Activated CD8-positive, alpha-beta memory T cell treated with anti-CD3 and anti-CD28 coated beads, Interleukin-2, amount 10 ng/mL, durations not matched to agents 7 days and 5 days (primary cell): ENCODE measurements at regions not wholly inside any gene's neighbourhood (a gene's known extent, or its start where the extent isn't known, plus 50 kb on each side); places are given as distances from the start of the nearest gene placed in this dataset.

Experiments
- ATAC-seq: fragments of 150-1000 bp; cut with Tn5 transposase; one replicate; pipeline ENCODE4 v1.10.0; 2021; ENCODE audit warnings: moderate library complexity
- CTCF ChIA-PET: fragments of 350-600 bp; sonication (Branson Sonifier 250); formaldehyde crosslinking; loops from one replicate; lab custom pipeline; 2021; ENCODE audit warnings: antibody characterized with exemption; lab: Charles Lee
- DNase-seq: peaks from one replicate; pipeline ENCODE4 v3.0.0-alpha.2; 2020
- H3K27ac Mint-ChIP-seq: one replicate; pipeline ENCODE4 v1.8.0; 2021; ENCODE audit warnings: mild to moderate bottlenecking, mixed read lengths
- H3K27me3 Mint-ChIP-seq: one replicate; pipeline ENCODE4 v1.8.0; 2021; ENCODE audit warnings: mixed read lengths
- H3K36me3 Mint-ChIP-seq: one replicate; pipeline ENCODE4 v1.8.0; 2021; ENCODE audit warnings: mild to moderate bottlenecking, mixed read lengths
- H3K4me1 Mint-ChIP-seq: one replicate; pipeline ENCODE4 v1.8.0; 2021; ENCODE audit warnings: mixed read lengths
- H3K4me3 Mint-ChIP-seq: one replicate; pipeline ENCODE4 v1.8.0; 2021; ENCODE audit warnings: mild to moderate bottlenecking, moderate library complexity, mixed read lengths
- H3K9me3 Mint-ChIP-seq: one replicate; pipeline ENCODE4 v1.8.0; 2022; ENCODE audit warnings: low read depth, mixed read lengths

GRCh38 chr7:145269418-145270161 lies 433.7 kb upstream of the TPK1 start:
- H3K36me3 Mint-ChIP-seq: no peaks in the 10 kb centered on the region
- CTCF ChIA-PET: no interaction called here
- no peaks in the 10 kb centered on the region for H3K27me3 Mint-ChIP-seq
- no peaks in the 10 kb centered on the region for H3K4me1 Mint-ChIP-seq
- no peak for ATAC-seq
- H3K27ac Mint-ChIP-seq: no peak overlapping the region
- peaks cover 19% of the 10 kb centered on the region for H3K9me3 Mint-ChIP-seq
- DNase-seq: no peak
- H3K4me3 Mint-ChIP-seq: no peak overlapping the region

GRCh38 chr7:145265180-145265579 lies 429.3 kb upstream of the TPK1 start:
- no peak for ATAC-seq
- CTCF ChIA-PET: no interaction called here
- H3K27ac Mint-ChIP-seq: no peak overlapping the region
- H3K4me3 Mint-ChIP-seq: no peak overlapping the region
- no peaks in the 10 kb centered on the region for H3K36me3 Mint-ChIP-seq
- no peaks in the 10 kb centered on the region for H3K4me1 Mint-ChIP-seq
- no peak for DNase-seq
- peaks cover 7% of the 10 kb centered on the region for H3K9me3 Mint-ChIP-seq
- H3K27me3 Mint-ChIP-seq: no peaks in the 10 kb centered on the region

- ATAC-seq (no peak), DNase-seq (no peak)
- Mint-ChIP-seq H3K36me3 (no peaks in the 10 kb centered on the region), H3K9me3 (peaks cover 8% of the 10 kb centered on the region), H3K27ac (no peak overlapping the region), H3K4me1 (no peaks in the 10 kb centered on the region), H3K27me3 (no peaks in the 10 kb centered on the region), H3K4me3 (no peak overlapping the region)
- CTCF ChIA-PET: no interaction called here
Measured at GRCh38 chr7:145263886-145264285, 428.0 kb upstream of the TPK1 start.

GRCh38 chr7:145252031-145252430 lies 416.2 kb upstream of the TPK1 start:
- CTCF ChIA-PET: no interaction called here
- no peak for ATAC-seq
- Mint-ChIP-seq H3K36me3 (no peaks in the 10 kb centered on the region), H3K4me1 (no peaks in the 10 kb centered on the region), H3K9me3 (peaks cover 2% of the 10 kb centered on the region), H3K4me3 (no peak overlapping the region), H3K27me3 (no peaks in the 10 kb centered on the region), H3K27ac (no peak overlapping the region)
- no peak for DNase-seq

GRCh38 chr7:145224775-145225174 lies 388.9 kb upstream of the TPK1 start:
- CTCF ChIA-PET: no interaction called here
- H3K36me3 Mint-ChIP-seq: no peaks in the 10 kb centered on the region
- H3K27me3 Mint-ChIP-seq: no peaks in the 10 kb centered on the region
- no peaks in the 10 kb centered on the region for H3K4me1 Mint-ChIP-seq
- ATAC-seq (no peak), DNase-seq (no peak)
- no peak overlapping the region for H3K4me3 Mint-ChIP-seq
- H3K9me3 Mint-ChIP-seq: peaks cover 8% of the 10 kb centered on the region
- no peak overlapping the region for H3K27ac Mint-ChIP-seq

- Mint-ChIP-seq H3K27me3 (no peaks in the 10 kb centered on the region), H3K36me3 (no peaks in the 10 kb centered on the region), H3K4me3 (no peak overlapping the region), H3K4me1 (no peaks in the 10 kb centered on the region), H3K27ac (no peak overlapping the region), H3K9me3 (peaks cover 5% of the 10 kb centered on the region)
- DNase-seq (no peak), ATAC-seq (no peak)
- CTCF ChIA-PET: no interaction called here
Measured at GRCh38 chr7:145219461-145219860, 383.6 kb upstream of the TPK1 start.

GRCh38 chr7:145216866-145217265 lies 381.0 kb upstream of the TPK1 start:
- Mint-ChIP-seq H3K27me3 (no peaks in the 10 kb centered on the region), H3K4me3 (no peak overlapping the region), H3K4me1 (no peaks in the 10 kb centered on the region), H3K27ac (no peak overlapping the region), H3K9me3 (peaks cover 5% of the 10 kb centered on the region), H3K36me3 (no peaks in the 10 kb centered on the region)
- DNase-seq (no peak), ATAC-seq (no peak)
- CTCF ChIA-PET: no interaction called here

- ATAC-seq (no peak), DNase-seq (no peak)
- H3K36me3 Mint-ChIP-seq: no peaks in the 10 kb centered on the region
- H3K9me3 Mint-ChIP-seq: peaks cover 5% of the 10 kb centered on the region
- H3K4me3 Mint-ChIP-seq: no peak overlapping the region
- CTCF ChIA-PET: no interaction called here
- H3K27me3 Mint-ChIP-seq: no peaks in the 10 kb centered on the region
- no peaks in the 10 kb centered on the region for H3K4me1 Mint-ChIP-seq
- no peak overlapping the region for H3K27ac Mint-ChIP-seq
Measured at GRCh38 chr7:145212050-145212449, 376.2 kb upstream of the TPK1 start.

GRCh38 chr7:145211211-145211610 lies 375.4 kb upstream of the TPK1 start:
- CTCF ChIA-PET: no interaction called here
- Mint-ChIP-seq H3K4me3 (no peak overlapping the region), H3K36me3 (no peaks in the 10 kb centered on the region), H3K9me3 (peaks cover 5% of the 10 kb centered on the region), H3K27me3 (no peaks in the 10 kb centered on the region), H3K4me1 (no peaks in the 10 kb centered on the region), H3K27ac (no peak overlapping the region)
- DNase-seq: no peak
- no peak for ATAC-seq

- ATAC-seq: no peak
- Mint-ChIP-seq H3K4me3 (no peak overlapping the region), H3K4me1 (no peaks in the 10 kb centered on the region), H3K27ac (no peak overlapping the region), H3K27me3 (no peaks in the 10 kb centered on the region), H3K9me3 (no peaks in the 10 kb centered on the region), H3K36me3 (no peaks in the 10 kb centered on the region)
- no peak for DNase-seq
- CTCF ChIA-PET: interaction anchor here (0.8 kb wide), 1 partner anchor 13 kb away, joined by 3 read pairs; no protein-coding TSS in a partner anchor
Measured at GRCh38 chr7:145193951-145194350, 358.1 kb upstream of the TPK1 start.

GRCh38 chr7:145184956-145185355 lies 349.1 kb upstream of the TPK1 start:
- Mint-ChIP-seq H3K9me3 (no peaks in the 10 kb centered on the region), H3K4me3 (no peak overlapping the region), H3K4me1 (no peaks in the 10 kb centered on the region), H3K36me3 (no peaks in the 10 kb centered on the region), H3K27me3 (no peaks in the 10 kb centered on the region), H3K27ac (no peak overlapping the region)
- CTCF ChIA-PET: no interaction called here
- ATAC-seq (no peak), DNase-seq (no peak)

- H3K27ac Mint-ChIP-seq: no peak overlapping the region
- ATAC-seq (no peak), DNase-seq (no peak)
- H3K4me3 Mint-ChIP-seq: no peak overlapping the region
- no peaks in the 10 kb centered on the region for H3K9me3 Mint-ChIP-seq
- H3K4me1 Mint-ChIP-seq: no peaks in the 10 kb centered on the region
- H3K36me3 Mint-ChIP-seq: no peaks in the 10 kb centered on the region
- H3K27me3 Mint-ChIP-seq: no peaks in the 10 kb centered on the region
- CTCF ChIA-PET: no interaction called here
Measured at GRCh38 chr7:145183069-145183468, 347.2 kb upstream of the TPK1 start.

GRCh38 chr7:145175366-145175765 lies 339.5 kb upstream of the TPK1 start:
- Mint-ChIP-seq H3K27me3 (no peaks in the 10 kb centered on the region), H3K4me3 (no peak overlapping the region), H3K9me3 (no peaks in the 10 kb centered on the region), H3K36me3 (no peaks in the 10 kb centered on the region), H3K4me1 (no peaks in the 10 kb centered on the region), H3K27ac (no peak overlapping the region)
- CTCF ChIA-PET: no interaction called here
- no peak for ATAC-seq
- DNase-seq: no peak

- DNase-seq (no peak), ATAC-seq (no peak)
- Mint-ChIP-seq H3K4me1 (no peaks in the 10 kb centered on the region), H3K27ac (no peak overlapping the region), H3K27me3 (no peaks in the 10 kb centered on the region), H3K4me3 (no peak overlapping the region), H3K9me3 (no peaks in the 10 kb centered on the region), H3K36me3 (no peaks in the 10 kb centered on the region)
- CTCF ChIA-PET: no interaction called here
Measured at GRCh38 chr7:145169908-145170307, 334.1 kb upstream of the TPK1 start.

- H3K27me3 Mint-ChIP-seq: no peaks in the 10 kb centered on the region
- ATAC-seq (no peak), DNase-seq (no peak)
- CTCF ChIA-PET: no interaction called here
- H3K36me3 Mint-ChIP-seq: no peaks in the 10 kb centered on the region
- no peaks in the 10 kb centered on the region for H3K4me1 Mint-ChIP-seq
- no peak overlapping the region for H3K4me3 Mint-ChIP-seq
- no peaks in the 10 kb centered on the region for H3K9me3 Mint-ChIP-seq
- no peak overlapping the region for H3K27ac Mint-ChIP-seq
Measured at GRCh38 chr7:145168879-145169278, 333.0 kb upstream of the TPK1 start.
